Endothelial cell of umbilical vein (primary cell): ENCODE measurements at regions not wholly inside any gene's neighbourhood (a gene's known extent, or its start where the extent isn't known, plus 50 kb on each side); places are given as distances from the start of the nearest gene placed in this dataset.

ENCODE experiments used
- CTCF ChIP-seq, 2 donors: IDR thresholded peaks; 1 replicate in 1 of 2; 2 replicates in 1 of 2; pipeline ENCODE4 v1.5.1; 2011; ENCODE audit warnings: low read length in 2 of 2, mild to moderate bottlenecking in 2 of 2, moderate library complexity in 2 of 2, control low read depth in 1 of 2, inconsistent platforms in 1 of 2, low read depth in 1 of 2; ENCODE audit not compliant: insufficient read depth in 1 of 2; ENCODE audit errors: extremely low read depth in 1 of 2
- EZH2 ChIP-seq: IDR thresholded peaks from 2 replicates; pipeline ENCODE4 v1.6.1; 2012; ENCODE audit warnings: borderline replicate concordance, low read depth, mild to moderate bottlenecking, moderate library complexity, low read length, inconsistent platforms; ENCODE audit not compliant: severe bottlenecking
- JUN ChIP-seq: IDR thresholded peaks from 2 replicates; pipeline ENCODE4 v1.6.1; 2011; ENCODE audit warnings: borderline replicate concordance, low read depth; ENCODE audit not compliant: insufficient read length, insufficient read depth
- MAX ChIP-seq: IDR thresholded peaks from 2 replicates; pipeline ENCODE4 v1.6.1; 2011; ENCODE audit not compliant: insufficient read depth, insufficient read length
- MYC ChIP-seq: IDR thresholded peaks from one replicate; pipeline ENCODE4 v1.6.1; 2011; ENCODE audit warnings: mild to moderate bottlenecking, low read depth, low read length
- POLR2A ChIP-seq: IDR thresholded peaks from 2 replicates; pipeline ENCODE4 v1.6.1; 2012; ENCODE audit warnings: low read depth, mild to moderate bottlenecking, control low read depth, low read length
- POLR2AphosphoS5 ChIP-seq: IDR thresholded peaks from 2 replicates; pipeline ENCODE4 v1.6.1; 2012; ENCODE audit warnings: low read depth, mild to moderate bottlenecking, control low read depth, low read length, moderate library complexity; ENCODE audit not compliant: insufficient read depth

GRCh38 chr9:115249488-115249887 lies 131.5 kb upstream of the TNC start:
- no peak for TF ChIP-seq POLR2AphosphoS5
- no peak for TF ChIP-seq CTCF (IDR thresholded peaks at IDR 0.05; ENCODE audit: extremely low read depth in 1 of 2, insufficient read depth in 1 of 2, low read depth in 1 of 2, low read length in 2 of 2)
- no peak for TF ChIP-seq EZH2
- TF ChIP-seq POLR2A = no peak
- no peak for TF ChIP-seq MAX
- no peak for TF ChIP-seq MYC
- no peak for TF ChIP-seq JUN
